Retinal pigment epithelial cell (primary cell): ENCODE measurements at regions not wholly inside any gene's neighbourhood (a gene's known extent, or its start where the extent isn't known, plus 50 kb on each side); places are given as distances from the start of the nearest gene placed in this dataset.
A peak's percentile ranks its signal among the peaks of the same experiment; 100 is the strongest.

Experiments used
- DNase-seq: peaks from one replicate; pipeline ENCODE4 v3.0.0-alpha.2; 2010; ENCODE audit warnings: low read depth
- H3K4me3 ChIP-seq: 2 replicates; pipeline ENCODE4 v1.5.1; 2011; ENCODE audit warnings: mild to moderate bottlenecking, low read length, control low read depth, moderate library complexity
- CTCF ChIP-seq: conservative IDR thresholded peaks from 2 replicates; pipeline ENCODE4 v1.5.1; 2011; ENCODE audit warnings: low read depth, low read length, control low read depth, inconsistent platforms

DNA sequence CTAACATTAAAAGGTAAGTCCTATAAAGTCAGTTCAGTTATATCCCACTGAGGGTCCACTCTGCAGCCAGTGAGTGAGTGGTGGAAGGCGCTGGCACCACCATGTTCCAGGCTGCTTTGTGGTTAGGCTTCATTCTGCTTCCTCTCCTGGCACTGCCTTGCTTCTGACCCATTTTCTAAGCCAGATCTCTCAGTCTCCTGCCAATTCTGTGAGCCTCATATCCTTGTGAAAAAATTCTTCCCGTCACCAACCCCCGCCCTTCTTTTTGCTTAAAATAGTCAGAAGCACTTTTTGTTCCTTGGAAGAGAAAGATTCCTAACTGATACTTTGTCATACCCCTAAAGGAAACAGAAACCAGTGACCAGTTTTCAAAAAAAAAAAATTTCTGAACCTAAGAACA, 139.8 kb upstream of the NCK2 start:
- no peak overlapping the region for H3K4me3 ChIP-seq
- peak; percentile 71 for DNase-seq
- no peak for TF ChIP-seq CTCF

- DNase-seq, result peak; percentile 42
- no peak for TF ChIP-seq CTCF
- H3K4me3 ChIP-seq, result no peak overlapping the region
Measured at GRCh38 chr2:105600949-105601794, 143.5 kb upstream of the NCK2 start.

- no peak for TF ChIP-seq CTCF
- no peak for DNase-seq
- no peak overlapping the region for H3K4me3 ChIP-seq
Measured at GRCh38 chr2:105600602-105600948, 144.1 kb upstream of the NCK2 start.

GRCh38 chr2:105600037-105600442, 144.7 kb upstream of the NCK2 start:
- no peak overlapping the region for H3K4me3 ChIP-seq
- DNase-seq, result no peak
- TF ChIP-seq CTCF, result no peak

GRCh38 chr2:105598829-105599698, 145.6 kb upstream of the NCK2 start:
- TF ChIP-seq CTCF, result no peak
- no peak overlapping the region for H3K4me3 ChIP-seq
- no peak for DNase-seq

DNA sequence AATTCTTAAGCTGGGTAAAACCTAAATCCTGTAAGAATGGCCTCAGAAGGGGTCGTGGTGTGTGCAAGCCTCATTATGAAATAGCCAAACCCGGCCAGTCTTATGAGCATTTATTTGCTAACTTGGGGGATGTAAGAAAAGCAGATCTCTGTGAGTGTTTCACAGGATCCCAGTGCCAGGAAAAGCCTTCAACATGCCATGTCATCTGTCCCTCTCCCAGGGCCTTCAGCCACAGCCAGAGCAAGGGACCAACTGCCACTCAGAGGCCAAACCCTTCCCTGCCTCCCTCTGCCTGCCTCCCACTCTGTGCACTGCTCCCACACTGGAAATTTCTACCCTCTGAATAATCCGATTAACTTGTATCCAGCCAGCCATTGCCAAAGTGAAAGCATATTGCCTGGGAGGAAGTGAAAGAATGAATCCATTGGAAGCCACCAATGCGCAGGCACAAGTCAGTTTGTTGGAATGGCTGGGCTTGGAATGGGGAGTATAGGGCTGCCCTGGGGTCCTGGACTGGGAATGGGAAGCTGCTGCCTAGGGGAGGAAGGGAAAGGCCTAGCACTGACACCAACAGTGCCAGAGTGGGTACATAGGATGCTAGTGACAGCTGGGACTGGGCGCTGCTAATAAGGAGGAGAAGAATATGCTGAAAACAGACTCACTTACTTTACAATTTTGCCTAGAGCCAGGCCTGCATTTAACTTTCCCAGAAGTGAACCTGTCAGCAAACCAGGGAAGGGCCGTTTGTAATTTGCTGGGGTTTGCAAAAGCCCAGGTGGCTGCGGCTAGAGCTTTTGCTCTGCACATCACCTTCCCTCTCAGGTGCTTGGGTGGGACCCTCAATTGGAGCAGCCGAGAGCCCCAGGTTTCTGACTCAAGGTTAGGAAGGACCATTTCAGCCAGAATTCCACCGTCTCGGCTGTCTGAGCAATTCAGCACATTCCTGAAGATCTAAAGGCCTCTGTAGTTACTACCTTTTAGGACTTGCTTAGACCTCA, 146.6 kb upstream of the NCK2 start:
- no peak overlapping the region for H3K4me3 ChIP-seq
- TF ChIP-seq CTCF, result no peak
- peak; percentile 55 for DNase-seq
